GM18858 (cell line): ENCODE measurements at regions not wholly inside any gene's neighbourhood (a gene's known extent, or its start where the extent isn't known, plus 50 kb on each side); places are given as distances from the start of the nearest gene placed in this dataset.

Source experiments
- ATAC-seq: cut with Tn5 transposase; IDR thresholded peaks from one replicate; pipeline ENCODE4 v1.9.1; 2021; ENCODE audit not compliant: unreplicated experiment

- ATAC-seq: no peak
Observed at GRCh38 chr14:38425324-38425976, 169.6 kb upstream of the CLEC14A start.

- ATAC-seq: no peak
Observed at GRCh38 chr14:38420048-38420447, 164.2 kb upstream of the CLEC14A start.

DNA sequence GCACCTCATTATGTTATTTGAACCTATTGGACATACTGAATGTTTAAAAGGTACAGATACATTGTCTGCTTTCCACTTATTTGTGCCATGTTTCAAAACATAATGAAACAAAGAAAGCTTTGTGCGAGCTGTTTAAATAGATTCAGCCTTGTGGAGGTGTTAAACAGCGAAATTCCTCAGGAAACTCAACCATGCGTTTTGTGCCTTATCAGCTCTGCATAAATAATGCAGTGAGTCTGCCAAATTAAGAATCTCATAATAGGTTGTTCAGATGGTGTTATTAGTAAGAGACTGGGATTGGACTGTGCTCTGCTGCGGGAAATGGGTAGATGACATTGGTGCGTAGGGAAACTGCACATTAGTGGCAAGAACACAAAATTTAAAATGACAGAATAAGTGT is 163.7 kb upstream of the CLEC14A start:
- no peak for ATAC-seq

DNA sequence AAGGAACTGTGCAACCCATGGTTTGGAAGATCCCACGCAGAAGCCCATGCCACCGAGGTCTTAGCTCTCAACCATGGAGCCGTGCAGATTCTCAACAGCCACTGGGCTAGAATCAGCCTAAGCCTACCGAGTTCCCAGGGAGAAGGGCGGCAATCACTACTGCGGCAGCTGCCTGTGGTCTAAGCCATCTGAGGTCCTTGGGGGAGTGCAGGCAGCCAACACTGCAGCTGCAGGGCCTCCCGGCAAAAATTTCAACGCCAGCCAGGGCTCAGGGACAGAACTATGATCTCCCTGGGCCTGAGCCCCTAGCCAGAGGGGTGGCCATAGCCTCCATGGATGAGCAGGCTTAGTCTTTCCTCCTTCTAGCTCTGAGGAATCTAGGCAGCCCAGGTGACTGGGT is 156.8 kb upstream of the CLEC14A start:
- ATAC-seq: no peak

DNA sequence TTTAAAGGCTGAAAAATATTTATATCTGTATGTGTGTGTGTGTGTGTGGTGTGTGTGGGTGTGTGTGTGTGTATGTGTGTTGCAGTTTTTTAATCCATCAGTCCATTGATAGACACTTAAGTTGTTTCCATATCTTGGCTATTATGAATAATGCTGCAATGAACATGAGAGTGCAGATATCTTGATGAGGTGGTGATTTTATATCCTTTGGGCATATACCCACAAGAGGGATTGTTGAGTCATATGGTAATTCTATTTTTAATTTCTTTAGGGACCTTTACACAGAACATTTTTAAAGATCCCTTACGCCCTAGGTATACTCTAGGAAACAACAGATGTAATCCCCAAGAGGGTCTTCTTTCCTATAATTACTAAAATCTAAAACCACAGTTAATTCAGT is 154.5 kb upstream of the CLEC14A start:
- ATAC-seq: no peak

DNA sequence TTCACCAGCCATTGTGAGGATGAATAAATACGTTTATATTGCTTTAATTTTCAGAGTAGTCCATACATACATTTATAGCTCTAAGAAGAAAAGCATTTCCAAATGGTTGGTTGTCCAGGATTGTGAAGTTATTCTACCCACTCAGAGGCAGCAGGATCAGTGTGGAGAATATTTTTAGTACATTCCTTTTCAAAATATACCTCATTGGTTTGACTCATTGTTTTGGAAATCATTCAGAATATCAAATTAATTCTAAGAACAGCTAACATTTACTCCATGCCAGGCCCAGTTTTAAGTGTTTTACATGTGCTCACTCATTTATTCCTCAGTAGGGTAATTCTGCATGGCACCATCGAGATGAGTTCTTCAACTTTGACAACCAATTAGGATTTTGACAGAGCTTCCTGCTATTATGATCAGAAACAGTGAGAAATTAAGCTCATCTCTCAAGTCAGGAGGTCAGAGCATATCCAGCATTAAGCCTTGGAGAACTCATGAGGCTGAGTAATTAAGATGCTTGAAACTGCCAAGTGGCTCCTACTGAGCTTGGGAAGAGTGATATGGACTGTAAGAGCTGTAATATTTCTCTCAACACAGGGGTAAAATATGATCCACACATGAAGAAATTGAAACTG is 153.3 kb upstream of the CLEC14A start:
- no peak for ATAC-seq

- no peak for ATAC-seq
Observed at GRCh38 chr14:38405851-38406635, 150.2 kb upstream of the CLEC14A start.

GRCh38 chr14:38404616-38405015 is 148.7 kb upstream of the CLEC14A start:
- no peak for ATAC-seq

DNA sequence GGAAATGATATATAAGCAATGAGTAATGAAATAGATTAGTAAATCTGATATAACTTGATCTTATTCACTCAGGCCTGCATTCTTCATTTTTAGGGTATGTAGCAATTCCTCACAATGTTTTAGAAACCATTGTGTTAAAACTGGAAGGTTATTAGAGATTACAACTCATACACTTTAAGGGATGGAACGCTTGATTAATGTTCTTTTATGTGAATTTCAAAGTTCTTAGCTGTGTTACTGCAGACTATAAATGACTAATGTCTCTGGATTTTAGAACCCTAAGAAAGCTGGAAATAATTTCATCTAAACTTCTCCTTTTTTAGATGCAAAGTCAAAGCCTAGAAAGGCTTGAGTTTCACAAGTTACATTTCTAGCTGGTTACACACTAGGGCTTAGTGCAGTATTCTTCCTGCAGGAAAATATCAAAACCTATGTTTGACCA is 148.2 kb upstream of the CLEC14A start:
- no peak for ATAC-seq

DNA sequence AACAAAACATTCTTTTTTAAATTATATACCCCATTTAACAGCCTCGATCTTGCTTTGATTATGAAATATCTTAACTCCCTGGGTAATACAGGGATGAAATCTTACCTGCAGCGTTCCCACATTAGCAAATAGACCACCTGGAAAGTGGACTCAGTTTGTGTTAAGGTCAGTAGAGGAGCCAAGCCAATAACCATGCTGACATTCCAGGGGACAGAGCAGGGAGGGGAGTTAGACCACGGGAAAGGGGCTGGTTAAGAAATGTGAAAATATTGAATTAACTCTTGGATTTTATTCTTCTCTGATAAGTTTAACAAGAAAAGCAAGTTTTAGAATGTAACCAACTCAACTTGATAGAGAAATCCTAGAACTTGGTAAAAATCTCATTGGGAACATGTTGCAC is 144.9 kb upstream of the CLEC14A start:
- no peak for ATAC-seq

- ATAC-seq: no peak
Observed at GRCh38 chr14:38399652-38400051, 143.8 kb upstream of the CLEC14A start.

DNA sequence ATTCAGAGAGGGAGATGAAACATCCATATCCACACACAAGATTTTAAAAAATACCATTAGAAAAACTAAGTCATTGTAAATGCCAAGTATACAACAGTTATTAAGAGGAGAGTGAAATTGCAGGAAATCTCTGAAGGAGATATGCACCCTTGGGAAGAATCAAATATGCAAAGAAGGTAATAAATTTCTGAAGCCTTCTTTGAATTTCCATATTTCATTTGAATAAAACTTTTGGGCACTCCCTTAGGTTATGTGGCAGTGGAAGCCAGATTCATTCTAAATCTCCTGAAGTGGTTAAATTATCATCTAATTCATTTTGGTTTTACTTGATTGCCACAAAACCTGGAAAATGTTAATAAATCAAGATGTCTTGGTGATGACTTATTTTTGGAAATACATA is 138.9 kb upstream of the CLEC14A start:
- no peak for ATAC-seq

- no peak for ATAC-seq
Observed at GRCh38 chr14:38394064-38394463, 138.2 kb upstream of the CLEC14A start.

DNA sequence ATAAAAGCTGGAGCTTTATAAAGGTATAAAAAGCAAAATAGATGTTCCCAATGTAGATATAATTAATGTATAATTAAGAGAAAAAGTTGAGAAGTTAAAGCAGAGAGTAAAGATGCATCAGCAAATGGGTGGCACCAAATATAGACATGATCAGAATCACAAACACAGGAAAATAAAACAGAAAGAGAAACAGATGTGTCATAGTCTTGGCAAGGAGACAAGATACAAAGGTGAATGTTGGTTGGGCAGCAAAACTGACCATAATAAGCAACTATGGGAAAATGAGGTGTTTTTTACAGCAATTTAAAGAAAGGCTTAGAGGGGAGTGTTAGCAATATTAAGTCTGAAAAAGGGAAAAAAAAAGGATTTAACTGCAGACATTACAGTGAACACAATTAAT is 135.4 kb upstream of the CLEC14A start:
- no peak for ATAC-seq

GRCh38 chr14:38389681-38390080 is 133.8 kb upstream of the CLEC14A start:
- no peak for ATAC-seq

DNA sequence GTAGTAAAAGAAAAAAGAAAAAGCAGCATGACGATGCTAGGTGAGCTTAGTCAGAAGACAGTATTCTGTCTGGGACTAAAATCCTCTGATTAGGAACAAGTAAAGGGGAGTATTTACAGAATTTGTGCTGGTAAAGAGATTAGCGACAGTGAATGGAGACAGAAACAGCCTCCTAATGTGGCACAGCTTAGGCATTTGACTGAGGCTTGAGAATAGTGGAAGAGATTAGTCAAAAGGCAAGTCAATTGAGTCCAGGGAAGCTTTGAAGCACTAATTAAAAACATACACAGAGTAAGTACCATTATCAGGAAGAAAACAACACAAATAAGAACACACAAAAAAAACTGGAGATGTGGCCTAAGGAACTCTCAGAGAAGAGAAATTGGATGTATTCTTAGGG is 131.9 kb upstream of the CLEC14A start:
- ATAC-seq: no peak

GRCh38 chr14:38385836-38386235 is 129.9 kb upstream of the CLEC14A start:
- no peak for ATAC-seq

DNA sequence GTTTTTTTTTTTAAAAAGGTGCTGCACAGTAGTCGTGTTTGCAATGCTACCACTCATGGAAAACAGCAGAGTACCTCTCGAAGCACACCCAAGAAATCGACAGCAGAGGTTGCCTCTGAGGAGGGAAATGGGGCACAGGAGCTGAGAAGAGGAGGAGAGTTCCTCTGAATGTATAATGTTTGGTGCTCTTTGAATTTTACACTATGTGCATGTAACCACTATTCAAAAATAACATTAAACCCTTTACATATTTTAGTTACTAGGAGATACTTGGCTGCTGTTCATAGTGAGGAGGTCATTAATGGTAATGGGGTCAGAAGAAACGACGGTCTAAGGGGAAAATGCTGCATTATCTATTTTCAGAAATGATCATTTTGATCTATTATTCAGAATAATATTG is 129.4 kb upstream of the CLEC14A start:
- ATAC-seq: no peak

DNA sequence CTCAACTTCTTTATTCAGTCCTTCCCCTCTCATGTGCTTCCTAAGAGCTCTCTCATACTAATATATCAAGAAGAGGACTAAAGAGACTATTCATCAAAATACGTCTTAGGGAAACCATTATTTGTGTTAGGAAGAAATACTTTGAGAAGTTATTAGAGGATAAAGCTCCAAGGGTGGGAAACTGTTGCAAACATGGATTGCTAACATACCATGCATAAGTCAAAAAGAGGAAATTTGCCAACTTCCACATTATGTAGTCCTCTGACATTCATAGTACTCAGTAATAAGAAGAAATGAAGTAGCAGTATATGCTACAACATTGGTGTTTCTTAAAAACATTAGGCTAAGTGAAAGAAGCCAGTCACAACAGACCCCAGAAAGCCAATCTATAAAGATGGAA is 128.8 kb upstream of the CLEC14A start:
- ATAC-seq: no peak

GRCh38 chr14:38367922-38368321 is 112.0 kb upstream of the CLEC14A start:
- no peak for ATAC-seq

DNA sequence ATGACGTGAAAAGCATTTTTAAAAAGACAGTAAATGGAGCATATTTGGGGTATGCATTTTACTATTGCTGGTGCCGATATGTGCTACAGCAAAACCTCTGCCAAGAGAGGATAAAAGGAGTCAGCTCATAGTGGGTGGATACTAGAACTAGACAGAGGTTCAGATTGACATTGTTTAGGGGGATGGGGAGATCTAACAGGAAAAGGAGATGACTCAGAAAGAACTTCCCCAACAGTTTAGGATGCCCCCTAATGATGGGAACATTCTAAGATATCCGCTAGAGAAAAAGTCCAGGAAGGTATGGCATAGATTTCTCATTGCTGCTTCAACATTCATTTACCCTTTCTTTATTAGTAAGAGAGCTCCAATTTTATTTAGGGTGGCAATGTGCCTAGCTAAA is 110.5 kb upstream of the CLEC14A start:
- no peak for ATAC-seq

- ATAC-seq: no peak
Observed at GRCh38 chr14:38363217-38363616, 107.3 kb upstream of the CLEC14A start.
